Stimulated activated CD8-positive, alpha-beta memory T cell treated with anti-CD3 and anti-CD28 coated beads, Interleukin-7, amount 100 ng/mL, for 1 hour (primary cell): ENCODE measurements at regions not wholly inside any gene's neighbourhood (a gene's known extent, or its start where the extent isn't known, plus 50 kb on each side); places are given as distances from the start of the nearest gene placed in this dataset.
"Not testable (repeated sequence)": the region's sequence is repeated elsewhere in the genome, so short reads cannot be mapped to it uniquely, and the experiment has no call there.

Experiments used
- DNase-seq, 2 donors: peaks; one replicate each; pipeline ENCODE4 v3.0.0-alpha.2; 2020; ENCODE audit warnings: low read depth in 2 of 2

GRCh38 chr10:10007957-10008356 is 1009.7 kb upstream of the CELF2 start:
- no peak for DNase-seq

- DNase-seq: no peak
These were observed 1007.3 kb upstream of the CELF2 start for GRCh38 chr10:10010397-10010796.

- DNase-seq: no peak
These were observed 1002.8 kb upstream of the CELF2 start for GRCh38 chr10:10014846-10015245.

GRCh38 chr10:10017716-10018115 is 1000.0 kb upstream of the CELF2 start:
- DNase-seq: no peak

- DNase-seq: no peak
These were observed 996.7 kb upstream of the CELF2 start for GRCh38 chr10:10020945-10021344.

GRCh38 chr10:10032991-10033390 is 984.7 kb upstream of the CELF2 start:
- DNase-seq: no peak

- DNase-seq: no peak
These were observed 979.3 kb upstream of the CELF2 start for GRCh38 chr10:10038348-10038747.

- DNase-seq: no peak
These were observed 978.1 kb upstream of the CELF2 start for GRCh38 chr10:10039595-10039994.

GRCh38 chr10:10043083-10043482 is 974.6 kb upstream of the CELF2 start:
- no peak for DNase-seq

- DNase-seq: no peak
These were observed 972.5 kb upstream of the CELF2 start for GRCh38 chr10:10044922-10045764.

GRCh38 chr10:10045765-10046028 is 972.0 kb upstream of the CELF2 start:
- DNase-seq: no peak

GRCh38 chr10:10047426-10047825 is 970.2 kb upstream of the CELF2 start:
- DNase-seq: no peak

GRCh38 chr10:10053051-10053450 is 964.6 kb upstream of the CELF2 start:
- no peak for DNase-seq

GRCh38 chr10:10054466-10054865 is 963.2 kb upstream of the CELF2 start:
- DNase-seq: no peak

GRCh38 chr10:10055656-10056442 is 961.8 kb upstream of the CELF2 start:
- no peak for DNase-seq

- DNase-seq: no peak
These were observed 960.7 kb upstream of the CELF2 start for GRCh38 chr10:10056961-10057360.

- DNase-seq: no peak
These were observed 950.0 kb upstream of the CELF2 start for GRCh38 chr10:10067644-10068043.

GRCh38 chr10:10074847-10075246 is 942.8 kb upstream of the CELF2 start:
- not testable (repeated sequence) for DNase-seq

- no peak for DNase-seq
These were observed 939.2 kb upstream of the CELF2 start for GRCh38 chr10:10078446-10078845.

GRCh38 chr10:10092581-10092980 is 925.1 kb upstream of the CELF2 start:
- no peak for DNase-seq

- DNase-seq: no peak
These were observed 924.7 kb upstream of the CELF2 start for GRCh38 chr10:10093021-10093420.

- DNase-seq: no peak
These were observed 923.0 kb upstream of the CELF2 start for GRCh38 chr10:10094691-10095090.

GRCh38 chr10:10096296-10096695 is 921.4 kb upstream of the CELF2 start:
- no peak for DNase-seq
